HG03460 (cell line): ENCODE measurements at regions not wholly inside any gene's neighbourhood (a gene's known extent, or its start where the extent isn't known, plus 50 kb on each side); places are given as distances from the start of the nearest gene placed in this dataset.
"Not testable (repeated sequence)": the region's sequence is repeated elsewhere in the genome, so short reads cannot be mapped to it uniquely, and the experiment has no call there.

ENCODE experiments used
- ATAC-seq: cut with Tn5 transposase; IDR thresholded peaks from one replicate; pipeline ENCODE4 v1.9.1; 2021; ENCODE audit not compliant: unreplicated experiment

GRCh38 chr1:38516560-38516959, 343.0 kb downstream of the RRAGC start:
- ATAC-seq: no peak

GRCh38 chr1:38512789-38513188, 346.8 kb downstream of the RRAGC start:
- no peak for ATAC-seq

GRCh38 chr1:38512024-38512767, 347.4 kb downstream of the RRAGC start:
- no peak for ATAC-seq

- ATAC-seq: no peak
Measured at GRCh38 chr1:38508232-38508631, 351.3 kb downstream of the RRAGC start.

GRCh38 chr1:38507563-38507962, 352.0 kb downstream of the RRAGC start:
- no peak for ATAC-seq

GRCh38 chr1:38505944-38506343, 353.6 kb downstream of the RRAGC start:
- no peak for ATAC-seq

GRCh38 chr1:38502758-38503157, 356.8 kb downstream of the RRAGC start:
- ATAC-seq: no peak

GRCh38 chr1:38500891-38501290, 358.7 kb downstream of the RRAGC start:
- ATAC-seq: no peak

- ATAC-seq: no peak
Measured at GRCh38 chr1:38500352-38500751, 359.2 kb downstream of the RRAGC start.

- no peak for ATAC-seq
Measured at GRCh38 chr1:38498686-38499085, 360.9 kb downstream of the RRAGC start.

- ATAC-seq: no peak
Measured at GRCh38 chr1:38497921-38498656, 361.5 kb downstream of the RRAGC start.

- not testable (repeated sequence) for ATAC-seq
Measured at GRCh38 chr1:38493306-38493705, 366.3 kb downstream of the RRAGC start.

- ATAC-seq: no peak
Measured at GRCh38 chr1:38489844-38490270, 369.7 kb downstream of the RRAGC start.

- no peak for ATAC-seq
Measured at GRCh38 chr1:38488162-38488898, 371.2 kb downstream of the RRAGC start.

GRCh38 chr1:38487396-38487795, 372.2 kb downstream of the RRAGC start:
- ATAC-seq: no peak

- no peak for ATAC-seq
Measured at GRCh38 chr1:38486085-38486484, 373.5 kb downstream of the RRAGC start.

- no peak for ATAC-seq
Measured at GRCh38 chr1:38481871-38482826, 377.4 kb downstream of the RRAGC start.

- not testable (repeated sequence) for ATAC-seq
Measured at GRCh38 chr1:38479662-38480061, 379.9 kb downstream of the RRAGC start.

GRCh38 chr1:38477811-38478210, 381.8 kb downstream of the RRAGC start:
- ATAC-seq: no peak

GRCh38 chr1:38476850-38477178, 382.8 kb downstream of the RRAGC start:
- ATAC-seq: no peak
